Neuronal stem cell (in vitro differentiated cells): ENCODE measurements at regions not wholly inside any gene's neighbourhood (a gene's known extent, or its start where the extent isn't known, plus 50 kb on each side); places are given as distances from the start of the nearest gene placed in this dataset.

Experiments
- DNase-seq: peaks from one replicate; pipeline ENCODE4 v3.0.0-alpha.2; 2013; ENCODE audit warnings: low spot score
- H2AFZ ChIP-seq: one replicate; pipeline ENCODE4 v1.6.1; 2013; ENCODE audit warnings: mild to moderate bottlenecking, low read length, inconsistent platforms
- H2AK5ac ChIP-seq: 2 replicates; pipeline ENCODE4 v1.6.1; 2013; ENCODE audit warnings: low read depth, mild to moderate bottlenecking, inconsistent platforms, low read length, moderate library complexity, mixed read lengths
- H2BK120ac ChIP-seq: 2 replicates; pipeline ENCODE4 v1.6.1; 2013; ENCODE audit warnings: low read depth, mild to moderate bottlenecking, inconsistent platforms, low read length, moderate library complexity, mixed read lengths
- H2BK12ac ChIP-seq: one replicate; pipeline ENCODE4 v1.6.1; 2013; ENCODE audit warnings: low read length, inconsistent platforms
- H2BK15ac ChIP-seq: 2 replicates; pipeline ENCODE4 v1.6.1; 2013; ENCODE audit warnings: mild to moderate bottlenecking, low read length, inconsistent platforms, mixed read lengths
- H2BK5ac ChIP-seq: one replicate; pipeline ENCODE4 v1.6.1; 2013; ENCODE audit warnings: inconsistent platforms, mild to moderate bottlenecking, low read length, moderate library complexity
- H3K14ac ChIP-seq: one replicate; pipeline ENCODE4 v1.6.1; 2013; ENCODE audit warnings: low read length, inconsistent platforms
- H3K18ac ChIP-seq: 2 replicates; pipeline ENCODE4 v1.6.1; 2013; ENCODE audit warnings: low read length, inconsistent platforms
- H3K23ac ChIP-seq: 2 replicates; pipeline ENCODE4 v1.6.1; 2013; ENCODE audit warnings: low read depth, mild to moderate bottlenecking, mixed read lengths, low read length, inconsistent platforms; ENCODE audit not compliant: poor library complexity
- H3K27ac ChIP-seq: replicated peaks from 3 replicates; pipeline ENCODE4 v1.5.1; 2013; ENCODE audit warnings: low read length, inconsistent platforms
- H3K27me3 ChIP-seq, 3 experiments: 2 replicates each; pipeline ENCODE4 v1.6.1; 2013; ENCODE audit warnings: low read length in 3 of 3, mild to moderate bottlenecking in 2 of 3, inconsistent platforms in 1 of 3, low read depth in 1 of 3, mixed read lengths in 1 of 3, moderate library complexity in 1 of 3; ENCODE audit not compliant: control insufficient read depth in 3 of 3, insufficient read depth in 3 of 3
- H3K36me3 ChIP-seq, 2 donors: replicated peaks in 1 of 2; 2 replicates each; pipeline ENCODE4 v1.6.1; 2013; ENCODE audit warnings: low read length in 2 of 2; ENCODE audit not compliant: control insufficient read depth in 2 of 2, insufficient read depth in 2 of 2
- H3K4ac ChIP-seq: 2 replicates; pipeline ENCODE4 v1.6.1; 2013; ENCODE audit warnings: inconsistent platforms, mild to moderate bottlenecking, low read length, moderate library complexity
- H3K4me1 ChIP-seq, 2 donors: 1 replicate in 1 of 2; 2 replicates in 1 of 2; pipeline ENCODE4 v1.6.1; 2013; ENCODE audit warnings: low read length in 2 of 2, low read depth in 1 of 2; ENCODE audit not compliant: control insufficient read depth in 2 of 2, insufficient read depth in 1 of 2
- H3K4me2 ChIP-seq: one replicate; pipeline ENCODE4 v1.6.1; 2013; ENCODE audit warnings: mild to moderate bottlenecking, low read length, inconsistent platforms; ENCODE audit not compliant: insufficient read depth, poor library complexity, severe bottlenecking
- H3K4me3 ChIP-seq, 2 donors: 2 replicates each; pipeline ENCODE4 v1.5.1; 2013; ENCODE audit warnings: low read length in 2 of 2, mild to moderate bottlenecking in 2 of 2, inconsistent platforms in 1 of 2, moderate library complexity in 1 of 2
- H3K79me1 ChIP-seq: one replicate; pipeline ENCODE4 v1.6.1; 2013; ENCODE audit warnings: low read depth, mild to moderate bottlenecking, inconsistent platforms, low read length, moderate library complexity
- H3K9ac ChIP-seq: one replicate; pipeline ENCODE4 v1.6.1; 2013; ENCODE audit warnings: mild to moderate bottlenecking, low read depth, low read length, inconsistent platforms; ENCODE audit not compliant: poor library complexity
- H3K9me3 ChIP-seq, 2 donors: replicated peaks in 1 of 2; 2 replicates each; pipeline versions ENCODE3 to v1.6.1; 2013; ENCODE audit warnings: low read length in 2 of 2, mild to moderate bottlenecking in 2 of 2, inconsistent platforms in 1 of 2, low read depth in 1 of 2, mixed read lengths in 1 of 2, moderate library complexity in 1 of 2; ENCODE audit not compliant: control insufficient read depth in 2 of 2, insufficient read depth in 1 of 2
- H4K8ac ChIP-seq: one replicate; pipeline ENCODE4 v1.6.1; 2013; ENCODE audit warnings: low read depth, mild to moderate bottlenecking, inconsistent platforms, low read length, moderate library complexity
- H4K91ac ChIP-seq: one replicate; pipeline ENCODE4 v1.6.1; 2013; ENCODE audit warnings: low read length, low read depth, mild to moderate bottlenecking, inconsistent platforms; ENCODE audit not compliant: poor library complexity
- WGBS, 2 donors: extraction: QIAGEN DNeasy Blood & Tissue Kit; methylation state at CpG; one replicate each; pipeline ENCODE4 v1.1.7; 2013; ENCODE audit warnings: missing lambda C conversion rate in 2 of 2, mixed read lengths in 1 of 2; ENCODE audit not compliant: insufficient read length in 2 of 2, insufficient replicate concordance in 1 of 2; ENCODE audit errors: extremely low coverage in 2 of 2; 5-methylcytosine and 5-hydroxymethylcytosine counted together

DNA sequence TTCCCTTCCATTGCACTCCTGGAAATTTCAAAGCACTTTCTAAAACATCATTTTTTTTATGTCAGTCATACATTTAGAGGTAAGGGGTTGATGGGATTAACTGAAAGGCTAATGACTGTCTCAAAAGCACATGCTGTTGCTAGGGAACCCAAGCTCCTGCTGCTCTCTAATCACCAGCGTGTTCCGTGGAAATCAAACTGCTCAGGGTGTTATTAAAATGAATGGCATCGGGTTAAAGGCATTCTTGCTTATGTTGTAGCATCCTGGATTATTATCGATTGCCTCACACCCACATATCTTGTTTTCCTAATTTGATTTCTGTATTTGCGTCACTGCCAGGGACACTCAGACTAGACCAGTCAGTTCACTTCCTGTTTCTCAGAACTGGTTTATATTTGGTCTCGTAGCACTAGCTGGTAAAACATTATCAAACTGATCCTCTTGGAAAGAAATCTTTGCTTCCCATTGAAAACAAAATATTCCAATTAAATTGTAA is 216.5 kb upstream of the MKLN1 start:
- Histone ChIP-seq H3K4me2 (no peak overlapping the region), H3K9me3 (no peaks in the 10 kb centered on the region), H3K4me1 (peaks cover 13 to 32% of the 10 kb centered on the region in 2 donors), H2BK120ac (no peak overlapping the region), H2BK5ac (no peak overlapping the region), H3K27me3 (peaks cover 0 to 44% (median 32%) of the 10 kb centered on the region in 3 experiments), H3K36me3 (no peaks in the 10 kb centered on the region), H3K9ac (no peak overlapping the region), H2BK15ac (no peak overlapping the region), H4K91ac (no peak overlapping the region), H3K23ac (no peak overlapping the region), H3K4ac (no peak overlapping the region), H3K18ac (no peak overlapping the region), H3K14ac (no peak overlapping the region), H2AK5ac (no peak overlapping the region), H2AFZ (peak overlapping the region; percentile 6), H3K4me3 (no peak overlapping the region), H3K27ac (no peak overlapping the region), H3K79me1 (no peaks in the 10 kb centered on the region), H2BK12ac (no peak overlapping the region), H4K8ac (no peak overlapping the region)
- no CpG with 5 or more reads among the region's 6 CpGs for WGBS, 2 donors
- DNase-seq, result no peak

- no peak overlapping the region for H2AFZ ChIP-seq
- H4K8ac ChIP-seq, result no peak overlapping the region
- H3K4me3 ChIP-seq, result no peak overlapping the region
- peaks cover 13 to 26% of the 10 kb centered on the region in 2 donors for H3K4me1 ChIP-seq
- no peak overlapping the region for H3K14ac ChIP-seq
- no peaks in the 10 kb centered on the region for H3K9me3 ChIP-seq
- no peak for DNase-seq
- peaks cover 0 to 44% (median 28%) of the 10 kb centered on the region in 3 experiments for H3K27me3 ChIP-seq
- H4K91ac ChIP-seq, result no peak overlapping the region
- no peak overlapping the region for H3K18ac ChIP-seq
- H2BK15ac ChIP-seq, result no peak overlapping the region
- no peak overlapping the region for H3K4ac ChIP-seq
- no peak overlapping the region for H3K4me2 ChIP-seq
- H3K27ac ChIP-seq, result no peak overlapping the region
- H2BK12ac ChIP-seq, result no peak overlapping the region
- no peak overlapping the region for H2BK120ac ChIP-seq
- no peaks in the 10 kb centered on the region for H3K79me1 ChIP-seq
- no peak overlapping the region for H3K9ac ChIP-seq
- no peaks in the 10 kb centered on the region for H3K36me3 ChIP-seq
- no peak overlapping the region for H2BK5ac ChIP-seq
- no peak overlapping the region for H2AK5ac ChIP-seq
- WGBS, 2 donors, result no CpG with 5 or more reads among the region's 3 CpGs
- H3K23ac ChIP-seq, result no peak overlapping the region
These were observed 215.9 kb upstream of the MKLN1 start for GRCh38 chr7:131111792-131112191.

DNA sequence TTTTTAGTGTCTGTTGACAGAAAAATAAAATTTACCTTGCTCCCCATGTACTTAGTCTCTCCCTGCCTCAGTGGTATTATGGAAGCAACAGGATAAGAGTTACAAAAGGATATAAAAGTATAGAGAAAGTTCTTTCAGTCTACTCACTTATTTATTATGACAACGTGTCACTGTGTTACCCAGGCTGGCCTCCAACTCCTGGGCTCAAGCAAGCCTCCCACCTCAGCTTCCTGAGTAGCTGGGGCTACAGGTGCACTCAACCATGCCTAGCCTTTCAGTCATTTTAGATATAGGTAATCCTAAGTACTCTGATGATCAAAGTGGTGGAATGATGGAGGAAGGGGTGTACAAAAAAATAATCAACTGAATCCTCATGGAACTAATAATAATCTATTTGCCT is 215.2 kb upstream of the MKLN1 start:
- Histone ChIP-seq H3K4ac (no peak overlapping the region), H2AK5ac (no peak overlapping the region), H3K23ac (no peak overlapping the region), H3K27me3 (peaks cover 0 to 44% (median 23%) of the 10 kb centered on the region in 3 experiments), H4K8ac (no peak overlapping the region), H2AFZ (no peak overlapping the region), H3K36me3 (no peaks in the 10 kb centered on the region), H2BK5ac (no peak overlapping the region), H3K27ac (no peak overlapping the region), H2BK15ac (no peak overlapping the region), H3K18ac (no peak overlapping the region), H4K91ac (no peak overlapping the region), H3K4me3 (no peak overlapping the region), H3K9me3 (no peaks in the 10 kb centered on the region), H3K14ac (no peak overlapping the region), H2BK12ac (no peak overlapping the region), H3K79me1 (no peaks in the 10 kb centered on the region), H3K4me1 (peaks cover 13 to 26% of the 10 kb centered on the region in 2 donors), H3K9ac (no peak overlapping the region), H3K4me2 (no peak overlapping the region), H2BK120ac (no peak overlapping the region)
- no CpG with 5 or more reads among the region's 1 CpG for WGBS, 2 donors
- no peak for DNase-seq

GRCh38 chr7:131115340-131115739 is 212.3 kb upstream of the MKLN1 start:
- H3K4ac ChIP-seq, result no peak overlapping the region
- DNase-seq, result no peak

More at GRCh38 chr7:131115340-131115739, 212.3 kb upstream of the MKLN1 start:
- Histone ChIP-seq H4K8ac (no peak overlapping the region), H3K9me3 (peaks cover 2 to 3% of the 10 kb centered on the region in 2 donors), H3K4me1 (peaks cover 7 to 9% of the 10 kb centered on the region in 2 donors), H2BK120ac (no peak overlapping the region), H2AFZ (no peak overlapping the region), H2AK5ac (no peak overlapping the region), H3K18ac (no peak overlapping the region), H2BK5ac (no peak overlapping the region), H3K9ac (no peak overlapping the region), H3K14ac (no peak overlapping the region), H3K27ac (no peak overlapping the region), H3K79me1 (no peaks in the 10 kb centered on the region), H3K4me3 (no peak overlapping the region), H3K4me2 (no peak overlapping the region), H3K36me3 (no peaks in the 10 kb centered on the region), H2BK15ac (no peak overlapping the region), H3K23ac (no peak overlapping the region), H4K91ac (no peak overlapping the region), H3K27me3 (peaks cover 0 to 31% (median 2%) of the 10 kb centered on the region in 3 experiments), H2BK12ac (no peak overlapping the region)
- no CpG with 5 or more reads among the region's 5 CpGs for WGBS, 2 donors
